22Rv1 (cell line): ENCODE measurements at regions not wholly inside any gene's neighbourhood (a gene's known extent, or its start where the extent isn't known, plus 50 kb on each side); places are given as distances from the start of the nearest gene placed in this dataset.

Experiments used
- H3K27ac ChIP-seq: fragments of 450-650 bp; 2 replicates; pipeline ENCODE4 v1.5.1; 2017
- ZFX ChIP-seq: fragments of 450-650 bp; IDR thresholded peaks from 2 replicates; pipeline ENCODE4 v1.6.1; 2017; ENCODE audit warnings: antibody characterized with exemption, borderline replicate concordance
- TF ChIP-seq, protein P1 (sequence below): fragments of 450-650 bp; IDR thresholded peaks from 2 replicates; pipeline ENCODE4 v1.5.1; 2017; ENCODE audit warnings: mild to moderate bottlenecking

DNA sequence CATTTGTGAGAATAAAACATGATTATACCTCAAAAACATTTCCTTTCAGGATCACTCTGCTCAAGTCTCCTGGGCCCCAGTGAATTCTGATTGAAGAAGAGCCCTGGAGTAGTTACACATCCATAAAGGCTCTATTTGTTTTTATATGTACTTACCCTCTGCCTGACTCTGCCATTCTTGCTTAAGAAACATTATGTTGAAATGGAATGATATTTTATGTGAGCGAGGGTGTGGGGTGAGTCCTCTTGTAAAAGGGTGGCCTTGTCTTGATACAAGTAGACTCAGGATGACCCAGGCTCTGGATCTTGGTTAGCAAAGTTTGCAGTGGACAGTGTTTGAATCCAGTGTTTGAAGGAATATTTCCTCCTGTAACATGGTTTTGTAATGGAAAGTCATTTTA is 215.4 kb upstream of the PREP start:
- TF ChIP-seq ZFX: no peak
- TF ChIP-seq, protein P1, sequence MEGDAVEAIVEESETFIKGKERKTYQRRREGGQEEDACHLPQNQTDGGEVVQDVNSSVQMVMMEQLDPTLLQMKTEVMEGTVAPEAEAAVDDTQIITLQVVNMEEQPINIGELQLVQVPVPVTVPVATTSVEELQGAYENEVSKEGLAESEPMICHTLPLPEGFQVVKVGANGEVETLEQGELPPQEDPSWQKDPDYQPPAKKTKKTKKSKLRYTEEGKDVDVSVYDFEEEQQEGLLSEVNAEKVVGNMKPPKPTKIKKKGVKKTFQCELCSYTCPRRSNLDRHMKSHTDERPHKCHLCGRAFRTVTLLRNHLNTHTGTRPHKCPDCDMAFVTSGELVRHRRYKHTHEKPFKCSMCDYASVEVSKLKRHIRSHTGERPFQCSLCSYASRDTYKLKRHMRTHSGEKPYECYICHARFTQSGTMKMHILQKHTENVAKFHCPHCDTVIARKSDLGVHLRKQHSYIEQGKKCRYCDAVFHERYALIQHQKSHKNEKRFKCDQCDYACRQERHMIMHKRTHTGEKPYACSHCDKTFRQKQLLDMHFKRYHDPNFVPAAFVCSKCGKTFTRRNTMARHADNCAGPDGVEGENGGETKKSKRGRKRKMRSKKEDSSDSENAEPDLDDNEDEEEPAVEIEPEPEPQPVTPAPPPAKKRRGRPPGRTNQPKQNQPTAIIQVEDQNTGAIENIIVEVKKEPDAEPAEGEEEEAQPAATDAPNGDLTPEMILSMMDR: no peak
- no peak overlapping the region for H3K27ac ChIP-seq

GRCh38 chr6:105616521-105616920 is 213.6 kb upstream of the PREP start:
- H3K27ac ChIP-seq: no peak overlapping the region
- TF ChIP-seq, protein P1: no peak
- no peak for TF ChIP-seq ZFX

- no peak for TF ChIP-seq ZFX
- TF ChIP-seq, protein P1: no peak
- H3K27ac ChIP-seq: no peak overlapping the region
Measured at GRCh38 chr6:105611606-105612005, 208.7 kb upstream of the PREP start.

DNA sequence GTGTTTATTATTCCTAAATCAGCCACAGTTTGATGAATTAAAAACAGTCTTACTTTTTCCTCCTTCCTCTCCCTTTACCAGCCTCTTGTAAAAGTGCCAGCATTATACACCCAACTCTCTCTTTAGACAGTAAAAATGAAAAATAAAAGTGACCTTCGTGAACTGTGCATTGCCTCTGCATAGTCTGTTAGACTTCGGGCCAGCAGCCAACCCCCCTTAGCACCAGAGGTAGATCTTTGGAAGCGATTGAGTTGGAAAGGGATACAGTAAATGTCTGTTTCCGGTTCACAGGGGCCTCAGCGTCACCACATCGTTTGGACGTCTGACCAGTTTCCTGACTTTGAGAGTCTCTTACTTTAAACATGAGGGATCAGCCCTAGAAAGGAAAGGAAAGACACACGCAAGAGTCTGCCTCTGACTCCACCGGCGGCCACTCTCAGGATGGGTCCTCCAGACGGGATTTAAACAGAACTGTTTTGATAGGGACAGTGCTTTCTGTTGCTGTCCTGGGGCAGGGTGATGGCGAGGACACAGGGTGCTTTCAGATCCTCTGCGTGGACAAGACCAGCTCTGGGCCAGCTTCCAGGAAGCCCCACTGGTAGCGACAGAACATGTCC is 206.6 kb upstream of the PREP start:
- TF ChIP-seq, protein P1: no peak
- TF ChIP-seq ZFX: no peak
- peak overlapping the region; percentile 89 for H3K27ac ChIP-seq

DNA sequence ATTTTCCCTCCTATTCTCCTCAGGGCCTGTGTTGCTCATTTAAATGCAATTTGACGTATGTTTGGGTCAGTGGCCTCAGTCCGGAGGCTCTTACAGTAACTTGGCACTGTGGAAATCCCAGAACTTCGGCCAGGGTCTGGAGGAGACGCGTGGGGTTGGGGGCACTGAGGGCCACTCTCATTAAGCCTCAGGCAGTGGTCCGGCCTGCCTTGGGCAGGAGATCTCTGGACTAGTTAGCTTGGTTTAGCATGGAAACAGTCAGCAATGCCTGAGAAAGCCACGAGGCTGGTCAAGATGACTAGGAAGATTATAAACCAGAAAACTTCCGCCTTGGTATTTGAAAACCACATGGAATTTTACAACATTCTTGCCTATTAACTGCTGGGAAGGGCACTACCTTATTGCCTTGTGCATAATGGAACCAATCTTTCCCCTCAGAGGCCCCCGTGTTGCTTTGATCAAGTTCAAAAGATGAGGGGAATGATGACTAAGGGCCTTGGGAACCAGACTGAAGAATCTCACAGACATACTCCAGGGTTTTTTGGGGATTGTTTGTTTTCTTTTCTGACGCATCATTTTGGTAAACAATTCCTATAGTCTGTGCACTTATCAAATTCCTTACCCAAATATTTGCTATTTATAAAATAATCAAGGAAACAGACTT is 206.0 kb upstream of the PREP start:
- H3K27ac ChIP-seq: peak overlapping the region; percentile 89
- TF ChIP-seq, protein P1: no peak
- TF ChIP-seq ZFX: no peak

DNA sequence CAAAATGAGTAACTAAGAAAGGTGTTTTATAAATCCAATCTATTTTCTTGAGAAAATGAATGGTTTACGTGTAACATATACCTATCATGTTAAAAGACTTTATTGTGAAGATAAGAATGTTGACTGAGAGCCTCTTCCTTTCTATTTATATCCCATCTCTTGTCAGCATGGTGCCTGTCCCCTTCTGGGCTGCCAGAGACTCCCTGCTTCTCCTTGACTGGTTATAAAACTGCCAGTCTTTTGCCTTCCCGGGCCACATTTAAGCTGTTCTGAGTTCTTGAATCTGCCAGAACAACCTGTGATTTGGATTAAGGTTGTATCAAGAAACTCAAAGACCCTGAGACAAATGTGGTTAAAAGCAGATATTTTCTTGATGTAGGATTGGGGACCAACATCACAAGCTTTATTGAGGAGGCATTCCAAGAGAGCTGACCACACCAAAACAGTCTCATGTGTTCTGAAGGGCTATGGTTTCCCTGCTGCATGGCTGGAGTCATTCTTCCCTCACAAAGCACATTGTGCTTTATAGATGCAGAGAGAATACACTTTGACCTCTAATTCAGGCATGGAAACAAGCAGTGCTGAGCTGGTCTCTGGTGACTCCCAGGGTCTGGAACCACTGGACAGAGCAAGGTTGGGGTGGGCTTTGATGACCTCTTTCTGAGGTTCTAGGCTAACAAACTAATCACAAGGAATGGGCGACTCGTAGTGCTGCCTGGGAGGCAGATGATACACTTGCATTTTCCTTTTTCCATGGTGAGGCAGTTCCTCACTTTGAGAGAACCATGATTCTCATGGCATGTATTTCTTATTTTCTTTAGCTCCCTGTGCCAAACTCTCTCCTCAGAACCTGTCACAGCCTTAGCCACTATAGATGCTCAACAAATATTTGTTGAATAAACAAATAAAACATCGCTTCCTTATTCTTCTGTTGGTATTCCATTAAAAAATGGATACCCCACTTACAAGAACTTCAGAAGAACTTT is 205.0 kb upstream of the PREP start:
- TF ChIP-seq ZFX: no peak
- TF ChIP-seq, protein P1: no peak
- peak overlapping the region; percentile 89 for H3K27ac ChIP-seq
